DOHH2 (cell line): ENCODE measurements at regions not wholly inside any gene's neighbourhood (a gene's known extent, or its start where the extent isn't known, plus 50 kb on each side); places are given as distances from the start of the nearest gene placed in this dataset.

Source experiments
- CTCF ChIP-seq: fragments of 200-600 bp; sonication (generic); IDR thresholded peaks from one replicate; pipeline ENCODE4 v1.5.1; 2014; ENCODE audit warnings: antibody characterized with exemption, mild to moderate bottlenecking, low read depth, low read length; ENCODE audit not compliant: poor library complexity, severe bottlenecking
- EZH2phosphoT487 ChIP-seq: fragments of 200-600 bp; sonication (generic); IDR thresholded peaks from 2 replicates; pipeline ENCODE4 v1.6.1; 2017; ENCODE audit warnings: borderline replicate concordance, mild to moderate bottlenecking, antibody characterized with exemption, low read length, moderate library complexity, mixed read lengths

- TF ChIP-seq CTCF (no peak), EZH2phosphoT487 (no peak)
These were observed 86.9 kb upstream of the COL6A5 start for GRCh38 chr3:130258532-130258952.
